GM23248 (cell line): ENCODE measurements at regions not wholly inside any gene's neighbourhood (a gene's known extent, or its start where the extent isn't known, plus 50 kb on each side); places are given as distances from the start of the nearest gene placed in this dataset.

Experiments
- DNase-seq: peaks from one replicate; pipeline ENCODE4 v3.0.0-alpha.2; 2015
- H2AFZ ChIP-seq: fragments of 200-600 bp; sonication (generic); 2 replicates; pipeline ENCODE4 v1.6.1; 2016; ENCODE audit warnings: antibody characterized with exemption
- H3F3A ChIP-seq: fragments of 200-600 bp; sonication (generic); 2 replicates; pipeline ENCODE4 v1.6.1; 2016; ENCODE audit warnings: mild to moderate bottlenecking, antibody characterized with exemption, mixed run types; ENCODE audit not compliant: insufficient read depth
- H3K27ac ChIP-seq: fragments of 200-600 bp; sonication (generic); 2 replicates; pipeline ENCODE4 v1.5.1; 2016; ENCODE audit warnings: mild to moderate bottlenecking
- H3K27me3 ChIP-seq: fragments of 200-600 bp; sonication (generic); replicated peaks from 2 replicates; pipeline ENCODE4 v1.6.1; 2016; ENCODE audit warnings: mild to moderate bottlenecking; ENCODE audit not compliant: insufficient read depth
- H3K36me3 ChIP-seq: fragments of 200-600 bp; sonication (generic); 2 replicates; pipeline ENCODE4 v1.6.1; 2016; ENCODE audit warnings: low read depth, mild to moderate bottlenecking
- H3K4me1 ChIP-seq: fragments of 200-600 bp; sonication (generic); 2 replicates; pipeline ENCODE4 v1.6.1; 2016; ENCODE audit warnings: mild to moderate bottlenecking; ENCODE audit not compliant: insufficient read depth
- H3K4me2 ChIP-seq: fragments of 200-600 bp; sonication (generic); one replicate; pipeline ENCODE4 v1.6.1; 2016; ENCODE audit warnings: mild to moderate bottlenecking; ENCODE audit not compliant: unreplicated experiment
- H3K4me3 ChIP-seq: fragments of 200-600 bp; sonication (generic); 2 replicates; pipeline ENCODE4 v1.5.1; 2016; ENCODE audit warnings: mild to moderate bottlenecking
- H3K79me2 ChIP-seq: fragments of 200-600 bp; sonication (generic); 2 replicates; pipeline ENCODE4 v1.6.1; 2016; ENCODE audit warnings: mild to moderate bottlenecking; ENCODE audit not compliant: insufficient read depth
- H3K9ac ChIP-seq: fragments of 200-600 bp; sonication (generic); 2 replicates; pipeline ENCODE4 v1.6.1; 2016; ENCODE audit warnings: mild to moderate bottlenecking
- H3K9me2 ChIP-seq: fragments of 200-600 bp; sonication (generic); 2 replicates; pipeline ENCODE4 v1.6.1; 2016; ENCODE audit warnings: mixed run types, mild to moderate bottlenecking, moderate library complexity; ENCODE audit not compliant: insufficient read depth
- H3K9me3 ChIP-seq: fragments of 200-600 bp; sonication (generic); one replicate; pipeline ENCODE4 v1.6.1; 2017; ENCODE audit warnings: low read depth
- H4K20me1 ChIP-seq: fragments of 200-600 bp; sonication (generic); 2 replicates; pipeline ENCODE4 v1.6.0; 2016; ENCODE audit not compliant: insufficient read depth
- EZH2 ChIP-seq: fragments of 200-600 bp; sonication (generic); IDR thresholded peaks from 2 replicates; pipeline ENCODE4 v1.6.1; 2018; ENCODE audit warnings: antibody characterized with exemption, mild to moderate bottlenecking; ENCODE audit not compliant: insufficient read depth, poor library complexity, severe bottlenecking
- EZH2phosphoT487 ChIP-seq: fragments of 200-600 bp; sonication (generic); IDR thresholded peaks from 2 replicates; pipeline ENCODE4 v1.6.1; 2018; ENCODE audit warnings: antibody characterized with exemption, moderate library complexity, mild to moderate bottlenecking, low read depth; ENCODE audit not compliant: insufficient read depth
- WGBS, 2 experiments: methylation state at CpG; one replicate each; pipeline ENCODE4 v1.1.6; 2015 to 2017; ENCODE audit warnings: low lambda C conversion rate in 2 of 2, low coverage in 1 of 2; ENCODE audit errors: missing lambda C conversion rate in 2 of 2; 5-methylcytosine and 5-hydroxymethylcytosine counted together
- in situ Hi-C: fragments of 300-500 bp; cut with MboI; formaldehyde crosslinking; loops from 2 replicates; pipeline ENCODE4 v1.15.0; 2020

DNA sequence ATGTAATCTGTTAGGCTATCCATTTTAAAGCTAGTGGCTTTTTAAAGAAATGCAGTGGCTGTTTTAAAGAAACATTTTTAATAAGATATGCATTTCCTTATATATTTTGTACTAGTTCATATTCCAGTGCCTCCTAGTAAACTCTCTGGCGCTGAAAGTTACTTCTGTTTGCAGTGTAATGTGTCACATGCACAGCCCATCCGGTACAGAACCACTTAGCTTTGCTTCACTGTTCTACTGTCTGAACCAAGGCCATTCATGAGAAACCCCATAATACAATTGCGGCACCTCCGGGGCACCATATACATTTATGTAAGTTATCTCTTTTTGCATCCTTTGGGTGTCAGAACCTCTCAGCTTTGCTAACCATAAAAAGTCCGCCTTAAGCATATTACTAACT is 114.6 kb upstream of the KCTD1 start:
- no peak overlapping the region for H3K9ac ChIP-seq
- no peak overlapping the region for H3K4me3 ChIP-seq
- no peak for DNase-seq
- H3F3A ChIP-seq = peaks cover 6% of the 10 kb centered on the region; the same call in 1 of the 2 replicates
- no peaks in the 10 kb centered on the region for H3K9me2 ChIP-seq
- 55 to 57% methylated on average over 5 of the region's 5 CpGs for WGBS, 2 experiments
- H3K27ac ChIP-seq = no peak overlapping the region
- in situ Hi-C loops = no loop called here
- H2AFZ ChIP-seq = no peak overlapping the region
- no peaks in the 10 kb centered on the region for H3K9me3 ChIP-seq
- H3K27me3 ChIP-seq = peaks cover 50% of the 10 kb centered on the region
- H3K79me2 ChIP-seq = no peaks in the 10 kb centered on the region
- H3K4me1 ChIP-seq = peaks cover 3% of the 10 kb centered on the region; the same call in 1 of the 2 replicates
- TF ChIP-seq EZH2phosphoT487 = no peak
- no peak for TF ChIP-seq EZH2
- H4K20me1 ChIP-seq = no peaks in the 10 kb centered on the region
- no peak overlapping the region for H3K4me2 ChIP-seq
- no peaks in the 10 kb centered on the region for H3K36me3 ChIP-seq

DNA sequence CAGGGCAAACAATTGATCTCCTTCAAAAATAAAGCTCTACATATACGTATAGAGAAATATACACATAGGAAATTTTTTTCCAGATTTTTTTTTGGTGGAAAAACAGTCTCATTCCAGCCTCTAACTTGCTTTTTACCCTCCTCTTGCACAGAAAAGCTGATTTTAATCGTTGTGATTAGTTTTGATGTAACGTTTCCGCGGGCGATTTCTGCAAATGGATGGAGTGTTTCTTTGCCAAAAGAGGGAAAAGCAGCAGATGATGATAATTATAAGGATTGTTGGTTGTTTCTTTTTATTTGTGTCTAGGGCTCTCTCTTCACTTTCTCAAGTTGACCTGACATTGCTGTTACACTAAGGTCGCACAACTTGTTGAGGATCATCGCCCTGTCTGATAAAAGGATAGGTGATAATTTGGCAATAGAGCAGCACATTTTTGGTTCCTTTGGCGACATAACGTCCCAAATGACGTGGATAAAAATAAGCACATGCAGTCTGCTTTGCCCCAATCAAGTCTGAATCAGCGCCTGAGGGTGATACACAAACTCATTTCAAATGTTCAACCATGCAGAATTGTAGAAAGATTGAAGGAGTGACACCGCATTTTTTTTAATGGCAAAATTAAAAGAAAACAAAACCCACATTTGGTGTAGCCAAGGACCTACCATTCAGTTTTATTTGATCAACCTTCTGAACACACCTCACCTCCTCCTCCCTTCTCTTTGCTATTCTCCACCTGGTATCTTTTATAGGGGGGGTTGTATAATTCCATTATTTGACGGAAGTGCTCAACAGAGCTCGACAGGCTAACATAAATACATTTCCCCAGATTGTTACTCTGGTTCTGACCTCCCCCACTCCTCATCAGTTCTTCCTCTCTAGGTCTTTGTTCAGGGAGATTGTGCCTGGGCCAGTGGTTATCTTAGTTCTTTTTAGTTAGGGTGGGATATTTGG is 109.6 kb upstream of the KCTD1 start:
- DNase-seq = no peak
- H4K20me1 ChIP-seq = no peaks in the 10 kb centered on the region
- H3K9ac ChIP-seq = peak overlapping the region; percentile 62
- peaks cover 10% of the 10 kb centered on the region for H3K4me1 ChIP-seq
- H3F3A ChIP-seq = peaks cover 30% of the 10 kb centered on the region; the same call in 1 of the 2 replicates
- H3K36me3 ChIP-seq = no peaks in the 10 kb centered on the region
- TF ChIP-seq EZH2phosphoT487 (0 out of 2 replicates have a peak, but pooled peaks have one; percentile 8), EZH2 (no peak)
- no peaks in the 10 kb centered on the region for H3K9me2 ChIP-seq
- WGBS, 2 experiments = 19 to 20% methylated on average over 15 of the region's 15 CpGs
- H3K27ac ChIP-seq = no peak overlapping the region
- in situ Hi-C loops = no loop called here
- no peaks in the 10 kb centered on the region for H3K9me3 ChIP-seq
- no peaks in the 10 kb centered on the region for H3K79me2 ChIP-seq
- peak overlapping the region; percentile 97 for H2AFZ ChIP-seq
- peaks cover 49% of the 10 kb centered on the region for H3K27me3 ChIP-seq
- H3K4me2 ChIP-seq = peak overlapping the region; percentile 97
- peak overlapping the region; percentile 87 for H3K4me3 ChIP-seq

GRCh38 chr18:26656944-26657536 is 108.7 kb upstream of the KCTD1 start:
- H3K27ac ChIP-seq = no peak overlapping the region
- DNase-seq = peak; percentile 85
- peaks cover 30% of the 10 kb centered on the region; the same call in 1 of the 2 replicates for H3F3A ChIP-seq
- no peaks in the 10 kb centered on the region for H3K36me3 ChIP-seq
- no peaks in the 10 kb centered on the region for H3K9me3 ChIP-seq
- 0 to 2% methylated on average over 31 to 52 of the region's 52 CpGs for WGBS, 2 experiments
- peaks cover 10% of the 10 kb centered on the region for H3K4me1 ChIP-seq
- TF ChIP-seq EZH2phosphoT487 = 0 out of 2 replicates have a peak, but pooled peaks have one; percentile 9
- no peak for TF ChIP-seq EZH2
- H4K20me1 ChIP-seq = no peaks in the 10 kb centered on the region
- H3K4me2 ChIP-seq = peak overlapping the region; percentile 97
- H3K9ac ChIP-seq = peak overlapping the region; percentile 62
- peak overlapping the region; percentile 97 for H2AFZ ChIP-seq
- H3K9me2 ChIP-seq = no peaks in the 10 kb centered on the region
- in situ Hi-C loops = no loop called here
- H3K79me2 ChIP-seq = no peaks in the 10 kb centered on the region
- H3K4me3 ChIP-seq = peak overlapping the region; percentile 87
- H3K27me3 ChIP-seq = peaks cover 49% of the 10 kb centered on the region

GRCh38 chr18:26656431-26656943 is 108.1 kb upstream of the KCTD1 start:
- in situ Hi-C loops = no loop called here
- Histone ChIP-seq H3K79me2 (no peaks in the 10 kb centered on the region), H3K4me2 (peak overlapping the region; percentile 97), H3K4me1 (peaks cover 10% of the 10 kb centered on the region), H3K27me3 (peaks cover 49% of the 10 kb centered on the region), H4K20me1 (no peaks in the 10 kb centered on the region), H3F3A (peaks cover 30% of the 10 kb centered on the region; the same call in 1 of the 2 replicates), H3K9me2 (no peaks in the 10 kb centered on the region), H3K27ac (no peak overlapping the region), H3K36me3 (no peaks in the 10 kb centered on the region), H2AFZ (peak overlapping the region; percentile 80), H3K9me3 (no peaks in the 10 kb centered on the region), H3K9ac (peak overlapping the region; percentile 62), H3K4me3 (peak overlapping the region; percentile 87)
- TF ChIP-seq EZH2 (no peak), EZH2phosphoT487 (no peak)
- 0 to 1% methylated on average over 1 to 47 of the region's 68 CpGs for WGBS, 2 experiments
- no peak for DNase-seq
